ENCODE measurements at regions not wholly inside any gene's neighbourhood (a gene's known extent, or its start where the extent isn't known, plus 50 kb on each side); places are given as distances from the start of the nearest gene placed in this dataset.
A peak's percentile ranks its signal among the peaks of the same experiment; 100 is the strongest.

DNA sequence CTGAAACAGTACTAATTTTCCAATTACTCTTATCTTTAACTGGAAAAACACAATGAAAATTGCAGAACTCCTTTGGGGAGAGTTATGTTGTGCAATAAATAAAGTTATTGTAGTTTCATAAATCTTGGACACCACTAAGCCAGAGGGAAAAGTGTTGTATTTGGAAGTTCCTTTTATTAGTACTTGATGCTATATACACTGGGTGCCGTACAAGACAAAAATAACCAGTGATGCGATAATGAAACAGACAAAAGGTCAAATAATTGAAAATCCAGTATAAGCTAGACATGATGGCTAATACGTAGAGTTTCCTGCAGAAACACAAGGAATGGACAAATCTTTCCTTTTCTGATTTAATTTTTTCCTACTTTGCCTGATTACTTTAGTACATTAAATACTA is 541.1 kb downstream of the ETS1 start:
- DNase-seq = no peak

DNA sequence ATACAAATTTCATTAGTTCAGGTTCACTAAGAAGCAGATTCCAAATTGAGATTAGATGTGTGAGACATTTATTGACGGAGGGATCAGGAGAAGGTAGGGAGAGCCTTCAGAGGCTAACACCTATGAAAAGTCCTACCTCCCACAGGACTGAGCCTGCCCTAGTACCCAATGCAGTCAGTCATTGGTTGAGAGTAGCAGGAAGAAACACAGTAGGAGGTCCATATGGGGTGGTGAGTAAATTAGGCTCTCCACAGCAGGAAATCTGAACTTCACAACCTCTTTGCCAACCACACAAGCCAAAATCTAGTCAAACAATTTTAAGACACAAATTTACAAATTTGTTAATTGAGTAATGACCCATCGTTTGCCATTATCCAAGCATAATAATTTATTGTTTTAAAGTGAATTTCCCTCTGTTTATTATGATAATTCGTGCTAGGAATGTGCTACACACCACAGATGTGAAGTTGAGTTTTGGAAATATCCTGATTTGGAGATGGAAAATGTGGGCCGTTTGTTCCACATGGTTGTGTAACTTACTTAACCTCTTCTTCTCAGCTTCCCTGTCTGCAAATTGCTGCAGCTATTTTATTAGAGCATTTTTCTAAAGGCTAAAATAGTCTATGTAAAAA is 542.1 kb downstream of the ETS1 start:
- no peak for DNase-seq

DNA sequence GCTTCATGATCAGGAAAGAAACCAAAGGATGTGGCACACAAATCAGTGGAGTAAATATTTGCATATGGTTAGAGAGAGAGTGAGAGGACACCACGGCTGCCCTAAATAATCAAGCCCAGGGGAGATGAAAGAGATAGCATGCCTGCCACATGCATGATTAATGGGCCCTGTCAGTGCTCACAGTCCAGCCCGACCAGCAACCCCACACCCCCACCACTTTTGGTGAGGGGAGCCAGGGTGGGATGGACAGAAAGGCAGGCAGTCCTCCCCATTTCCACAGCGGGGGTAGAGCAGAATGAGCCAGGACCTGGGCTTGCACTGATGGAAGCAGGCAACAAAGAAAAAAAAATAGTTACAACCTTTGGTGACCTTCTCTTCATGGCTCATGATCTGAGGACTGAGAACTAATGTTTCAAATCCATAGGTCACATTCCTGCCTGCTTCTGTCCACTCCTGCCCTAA is 545.0 kb downstream of the ETS1 start:
- no peak for DNase-seq

DNA sequence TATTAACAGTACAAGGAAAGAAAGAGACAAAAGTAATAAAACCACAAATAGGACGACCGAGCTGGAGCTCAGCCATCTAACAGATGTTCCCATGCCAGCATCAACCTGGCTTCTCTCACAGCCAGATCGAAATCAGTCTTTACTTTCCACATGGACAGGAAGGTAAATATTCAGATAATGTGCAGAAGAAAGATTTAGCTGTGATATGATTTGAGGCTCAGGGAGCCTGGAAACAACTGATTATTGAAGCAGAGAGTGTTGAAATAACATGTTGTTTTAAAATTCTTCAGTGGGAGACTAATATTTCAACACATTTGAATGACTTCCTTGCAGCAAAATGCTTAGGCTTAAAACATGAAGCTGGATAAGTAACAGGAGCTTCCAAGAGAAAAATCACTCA is 546.8 kb downstream of the ETS1 start:
- DNase-seq = no peak

DNA sequence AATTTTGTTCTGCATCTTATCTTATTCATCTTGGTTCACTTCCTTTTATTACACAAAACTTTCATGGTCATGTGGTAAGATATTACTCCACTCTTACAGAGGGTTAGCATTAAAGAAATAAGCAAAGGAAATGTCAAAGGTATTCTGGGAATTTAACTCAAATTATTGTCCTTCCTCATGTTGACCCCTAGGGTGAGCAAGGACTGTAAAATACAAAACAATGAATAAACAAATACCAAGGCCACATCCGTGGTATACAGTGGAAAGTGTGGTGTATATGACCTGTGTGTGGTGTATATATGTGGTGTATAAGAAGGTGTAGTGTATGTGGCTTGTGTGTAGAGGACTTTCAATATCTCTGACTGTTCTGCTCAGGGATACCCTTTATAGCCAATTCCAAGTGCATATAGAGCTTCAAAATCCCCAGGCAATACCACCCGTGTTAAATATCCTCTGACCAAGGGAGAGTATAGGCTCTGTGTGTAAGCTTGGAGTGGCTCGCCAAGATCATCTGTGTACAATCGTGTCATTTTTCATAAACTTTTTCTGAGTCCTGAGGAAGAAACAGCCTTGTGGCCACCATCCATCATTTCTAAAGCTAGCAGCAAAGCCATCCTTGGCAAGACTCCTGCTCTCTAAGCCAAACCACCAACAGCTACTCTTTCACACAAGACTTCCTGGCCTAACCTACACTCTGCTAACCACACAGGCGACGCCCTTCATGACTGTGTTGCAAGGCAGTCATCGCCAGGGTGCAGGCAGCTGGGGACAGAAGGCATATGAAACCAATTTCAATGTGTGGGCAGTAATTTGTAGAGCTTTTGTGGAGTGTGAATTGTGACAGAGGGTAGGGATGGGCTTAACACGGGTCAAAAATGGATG is 548.0 kb downstream of the ETS1 start:
- no peak for DNase-seq

DNA sequence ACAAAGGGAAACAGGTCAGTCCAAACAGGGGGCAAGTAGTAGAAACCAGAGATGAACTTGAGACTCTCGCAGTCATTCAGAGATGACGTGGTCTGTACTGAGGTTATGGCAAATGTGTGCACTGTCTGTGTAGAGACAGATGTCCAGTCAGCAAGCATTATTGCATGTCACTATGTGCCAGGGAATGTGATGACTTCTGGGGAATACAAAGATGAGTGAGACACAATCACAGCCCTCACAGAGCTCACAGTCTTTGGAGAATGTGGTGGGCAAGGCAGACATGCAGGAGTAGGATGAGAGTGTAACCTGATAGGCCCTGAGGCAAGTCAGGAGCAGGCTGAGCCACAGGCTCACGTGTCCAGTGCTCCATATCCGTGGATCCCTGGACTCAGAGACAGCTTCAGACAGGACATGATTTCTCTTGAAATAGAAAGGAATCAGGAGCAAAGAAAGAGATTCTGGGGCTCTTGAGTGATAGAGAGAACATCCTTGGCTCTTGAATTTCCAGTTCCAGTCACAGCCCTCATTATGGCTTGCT is 550.7 kb downstream of the ETS1 start:
- no peak for DNase-seq

DNA sequence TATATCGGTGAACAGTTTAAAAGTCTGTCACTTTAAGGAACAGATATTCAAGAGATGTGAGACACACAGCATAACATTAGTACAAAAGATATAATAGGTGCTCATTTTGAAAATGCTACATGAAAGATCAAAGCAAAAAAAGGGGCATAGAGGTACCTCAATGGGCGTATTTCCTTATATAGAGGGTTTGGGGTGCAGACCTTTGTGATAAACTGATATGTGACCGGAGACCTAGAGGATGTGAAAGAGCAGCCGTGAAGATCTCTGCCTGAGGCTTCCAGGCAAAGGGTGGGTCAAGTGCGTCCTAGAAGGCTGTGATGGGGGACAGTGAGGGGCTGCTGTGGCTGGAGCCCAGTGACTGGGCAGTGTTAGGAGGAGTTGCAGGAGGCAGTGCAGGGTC is 551.4 kb downstream of the ETS1 start:
- no peak for DNase-seq

DNA sequence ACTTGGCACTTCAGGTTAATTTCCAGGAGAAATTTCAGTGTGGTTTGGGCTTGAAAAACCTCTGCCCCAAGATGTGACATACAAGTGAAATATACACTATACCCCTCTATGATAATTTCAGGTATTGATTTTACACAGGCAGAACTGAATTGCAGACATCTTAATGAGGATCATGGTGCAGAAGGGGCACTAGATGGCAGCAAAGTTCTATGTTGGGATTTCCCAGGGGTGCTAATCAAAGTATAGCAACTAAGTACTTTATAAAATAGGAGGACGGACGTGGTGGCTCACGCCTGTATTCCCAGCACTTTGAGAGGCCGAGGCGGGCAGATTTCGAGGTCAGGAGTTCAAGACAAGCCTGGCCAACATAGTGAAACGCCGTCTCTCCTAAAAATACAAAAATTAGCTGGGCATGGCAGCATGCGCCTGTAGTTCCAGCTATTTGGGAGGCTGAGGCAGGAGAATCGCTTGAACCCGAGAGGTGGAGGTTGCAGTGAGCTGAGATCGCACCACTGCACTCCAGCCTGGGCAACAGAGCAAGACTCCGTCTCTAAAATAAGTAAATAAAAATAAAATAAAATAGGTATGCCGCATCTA is 555.7 kb downstream of the ETS1 start:
- peak in 24 of 58 donors; percentile 1 to 43 (median 8) for DNase-seq

DNA sequence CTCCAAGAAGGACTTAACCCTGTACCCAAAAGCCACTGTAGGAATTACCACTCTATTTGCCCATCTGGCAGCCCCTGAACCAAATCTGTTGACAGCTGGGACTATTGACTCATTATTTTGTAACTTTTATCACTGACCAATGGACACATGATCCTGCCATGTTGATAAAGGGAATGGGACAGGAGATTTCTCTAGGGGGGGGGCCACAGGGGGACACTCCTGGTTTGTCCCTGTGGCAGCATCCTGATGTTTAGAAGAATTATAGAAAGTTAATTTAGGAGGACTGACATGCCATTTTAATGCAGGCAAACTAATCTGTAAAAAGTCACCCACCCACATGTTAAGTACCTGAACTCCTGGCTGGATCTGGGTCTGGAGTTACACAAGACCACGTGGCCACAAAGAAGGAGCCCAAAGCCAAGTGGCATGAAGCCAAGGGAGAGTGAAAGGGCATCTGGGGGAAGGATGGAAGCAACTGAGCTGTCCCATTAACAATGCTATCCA is 558.1 kb downstream of the ETS1 start:
- no peak for DNase-seq

DNA sequence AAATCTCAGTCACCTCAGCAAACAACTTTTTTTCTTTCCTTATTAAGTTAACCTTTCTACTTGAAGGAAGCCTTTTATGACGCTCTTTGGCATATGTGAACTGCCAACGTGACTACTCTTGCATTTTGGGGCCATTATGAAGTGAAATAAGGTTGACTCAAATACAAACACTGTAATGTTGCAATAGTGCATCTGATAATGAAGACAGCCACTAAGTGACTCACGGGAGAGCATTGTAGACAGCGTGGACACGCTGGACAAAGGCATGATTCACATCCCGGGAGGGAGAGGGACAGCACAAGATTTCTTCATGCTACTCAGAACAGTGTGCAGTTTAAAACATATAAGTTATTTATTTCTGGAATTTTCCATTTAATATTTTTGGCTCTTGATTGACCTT is 560.8 kb downstream of the ETS1 start:
- DNase-seq = no peak

DNA sequence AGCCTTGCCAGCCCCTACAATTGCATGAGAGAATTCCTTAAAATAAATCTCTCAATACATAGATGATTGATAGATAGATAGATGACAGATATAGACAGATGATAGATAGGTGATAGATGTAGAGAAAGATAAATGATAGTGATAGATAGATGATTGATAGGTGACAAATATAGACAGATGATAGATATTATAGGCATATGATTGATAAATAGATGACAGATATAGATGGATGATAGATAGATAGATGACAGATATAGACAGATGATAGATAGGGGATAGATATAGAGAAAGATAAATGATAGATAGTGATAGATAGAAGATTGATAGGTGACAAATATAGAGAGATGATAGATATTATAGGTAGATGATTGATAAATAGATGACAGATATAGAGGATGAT is 564.6 kb downstream of the ETS1 start:
- DNase-seq = no peak

DNA sequence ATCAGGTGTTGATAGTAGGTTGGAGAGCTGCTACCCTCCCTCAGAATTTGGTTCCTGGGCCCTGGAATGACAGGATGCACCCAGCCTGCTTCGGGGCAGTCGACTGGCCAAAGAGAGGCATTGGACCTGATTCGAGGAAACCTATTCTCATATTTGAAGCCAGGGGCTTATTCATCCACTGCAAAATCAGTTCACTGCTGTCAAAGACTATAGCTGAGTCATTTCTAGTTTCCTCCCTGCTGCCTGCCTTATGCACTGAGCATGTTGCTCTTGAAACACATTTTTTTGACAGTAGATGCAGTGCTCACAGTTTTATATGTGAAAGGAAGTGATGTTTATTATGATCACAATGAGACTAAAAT is 565.4 kb downstream of the ETS1 start:
- no peak for DNase-seq

DNA sequence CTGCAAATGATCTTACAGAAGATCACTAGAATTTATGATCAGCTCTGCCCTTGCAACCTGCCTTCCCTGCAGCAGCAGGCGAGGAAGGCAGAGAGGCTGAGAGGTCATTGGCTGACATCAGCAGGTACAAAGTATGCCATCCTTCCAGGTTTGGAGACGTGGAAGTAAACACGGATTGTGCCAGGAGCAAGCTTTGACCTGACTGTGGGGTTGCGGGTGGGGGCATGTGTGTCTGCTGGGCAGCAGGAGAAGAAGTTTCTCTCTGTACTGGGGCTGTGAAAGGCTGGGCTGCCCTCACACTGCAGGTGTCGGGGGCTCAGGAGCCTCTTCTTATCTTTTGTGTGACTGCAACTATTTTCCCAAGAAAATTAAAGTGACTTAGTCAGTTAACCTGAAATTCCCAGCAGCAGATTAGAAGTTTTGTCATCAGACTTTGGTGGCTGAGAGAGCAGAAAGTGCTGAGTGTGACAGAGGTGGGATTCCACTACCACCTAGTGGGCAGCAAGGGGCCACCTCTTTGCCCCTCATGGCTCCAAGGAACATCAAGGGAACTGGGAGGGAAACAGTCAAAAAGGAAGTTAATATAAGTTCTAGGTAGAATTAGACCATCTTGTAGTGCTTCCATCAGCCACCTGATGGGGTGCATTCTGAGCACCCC is 565.9 kb downstream of the ETS1 start:
- DNase-seq = peak in 1 of 58 donors; percentile 2

DNA sequence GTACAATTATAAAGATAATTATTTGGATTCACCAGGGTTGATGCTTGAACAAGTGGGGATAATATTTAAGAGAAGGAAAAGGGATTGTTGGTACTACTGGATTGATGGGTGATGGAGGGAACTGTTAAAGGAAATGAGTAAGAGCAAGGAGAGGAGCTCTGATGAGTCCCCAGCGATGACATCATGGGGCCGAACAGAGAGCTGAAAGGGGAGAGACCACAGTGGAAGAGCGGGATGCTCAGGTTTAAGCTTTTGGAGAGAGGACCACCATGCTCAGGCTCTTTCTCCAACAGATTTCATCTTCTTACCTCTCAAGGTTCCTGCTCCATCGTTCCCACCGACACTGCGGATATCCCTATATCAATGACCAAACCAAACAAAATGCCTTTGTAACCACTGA is 568.7 kb downstream of the ETS1 start:
- no peak for DNase-seq

DNA sequence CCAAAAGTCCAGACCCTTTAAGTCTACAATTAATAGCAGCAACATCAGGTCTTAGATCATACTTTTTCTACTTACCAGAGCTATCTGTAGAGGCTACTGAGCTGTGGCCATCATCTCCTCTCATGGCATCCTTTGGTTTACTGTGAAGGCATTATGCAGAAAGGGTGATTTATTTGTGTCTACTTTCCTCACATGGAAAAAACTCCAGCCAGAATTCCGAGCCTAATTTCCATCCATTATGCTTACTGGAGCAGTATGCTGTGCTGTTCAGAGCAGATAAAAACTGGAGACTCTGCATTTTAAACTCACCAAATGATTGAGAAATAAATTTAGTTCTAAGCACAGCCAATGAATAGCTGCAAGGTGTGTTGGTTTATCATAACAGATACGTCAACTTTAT is 581.8 kb downstream of the ETS1 start:
- DNase-seq = no peak

DNA sequence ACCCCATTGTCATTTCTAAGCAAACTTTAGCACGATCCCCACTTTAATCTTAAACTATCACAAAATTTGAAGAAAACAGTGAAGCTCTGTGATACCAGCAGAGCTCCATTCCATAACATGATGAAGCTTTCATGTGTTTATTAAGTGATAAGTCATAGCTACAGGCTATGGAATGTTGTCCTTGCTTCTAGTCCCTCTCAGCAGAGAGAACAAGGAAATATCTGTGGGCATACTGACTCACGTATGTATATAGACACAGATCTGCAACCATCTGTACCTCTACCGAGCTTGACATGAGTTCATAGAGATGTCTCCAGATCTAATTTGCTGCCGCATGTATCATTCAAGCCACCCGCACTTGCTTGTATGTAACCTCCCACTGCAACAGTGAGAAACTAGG is 588.9 kb downstream of the ETS1 start:
- no peak for DNase-seq

DNA sequence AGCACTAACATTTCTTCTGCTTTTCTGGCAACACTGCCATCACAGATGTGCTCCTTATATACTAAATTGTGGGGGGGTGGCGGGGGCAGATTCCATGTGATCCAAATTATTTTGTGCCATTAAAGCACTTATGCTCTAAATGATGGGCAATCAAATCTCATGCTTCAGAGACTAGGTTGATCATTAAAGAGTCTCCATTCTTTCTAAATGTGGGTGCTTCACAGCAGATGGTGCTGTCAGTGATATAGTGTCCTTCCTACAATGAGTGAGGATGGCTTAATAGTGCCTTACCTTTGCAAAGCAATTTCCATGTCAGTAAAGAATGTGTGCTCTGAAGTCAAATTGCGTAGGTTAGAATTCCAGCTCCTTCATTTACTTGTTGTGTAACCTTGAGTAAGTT is 589.8 kb downstream of the ETS1 start:
- no peak for DNase-seq

DNA sequence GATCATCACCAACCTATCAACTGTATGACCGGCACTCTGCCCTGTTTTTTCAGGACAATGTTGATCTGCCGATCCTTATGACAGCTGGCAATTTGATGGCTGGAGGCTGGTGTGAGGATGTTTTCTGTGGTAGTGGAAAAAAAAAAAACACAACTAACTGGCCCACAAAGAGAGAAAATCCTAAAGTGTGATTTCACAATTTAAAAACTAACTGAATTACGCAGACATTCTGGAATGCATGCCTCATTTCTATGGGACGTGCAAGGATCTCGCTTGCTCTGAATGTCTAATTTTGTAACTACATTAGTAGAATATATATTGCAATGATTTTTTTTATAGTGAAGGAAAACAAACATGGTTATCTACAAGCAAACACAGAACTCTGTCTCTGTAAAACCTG is 590.5 kb downstream of the ETS1 start:
- DNase-seq = no peak

DNA sequence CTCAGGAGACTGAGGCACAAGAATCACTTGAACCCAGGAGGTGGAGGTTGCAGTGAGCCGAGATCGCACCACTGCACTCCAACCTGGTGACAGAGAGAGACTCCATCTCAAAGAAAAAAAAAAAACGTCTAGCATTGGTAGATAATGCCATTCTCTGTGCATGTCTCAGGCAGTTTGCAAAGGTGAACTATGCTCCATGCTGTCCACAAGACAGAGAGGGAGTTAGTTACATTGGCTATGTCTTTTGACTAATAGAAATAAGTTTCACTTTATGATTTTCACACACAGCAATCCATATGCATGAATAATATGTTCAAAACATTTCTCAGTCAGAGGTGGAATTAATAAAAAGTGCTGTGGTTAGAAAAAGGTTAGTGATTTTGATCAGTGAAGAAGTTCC is 591.4 kb downstream of the ETS1 start:
- DNase-seq = no peak

DNA sequence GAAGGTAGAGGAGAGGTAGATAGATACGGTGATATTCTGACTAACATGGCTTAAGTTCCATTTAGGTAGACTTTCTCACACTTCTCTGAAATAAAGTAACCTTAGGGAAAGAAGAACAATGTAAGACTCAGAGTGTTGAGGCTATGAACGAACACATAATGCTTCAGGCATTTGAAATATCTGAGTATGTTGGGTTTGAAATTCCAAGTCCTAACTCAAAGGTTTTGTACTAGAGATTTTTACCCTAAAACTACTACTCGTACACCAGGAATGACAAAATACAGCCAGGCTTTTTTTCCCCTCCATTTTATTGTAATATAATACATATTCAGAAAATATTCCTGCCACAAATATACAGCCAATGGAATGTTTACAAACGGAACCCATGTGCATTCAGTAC is 592.6 kb downstream of the ETS1 start:
- DNase-seq = no peak

DNA sequence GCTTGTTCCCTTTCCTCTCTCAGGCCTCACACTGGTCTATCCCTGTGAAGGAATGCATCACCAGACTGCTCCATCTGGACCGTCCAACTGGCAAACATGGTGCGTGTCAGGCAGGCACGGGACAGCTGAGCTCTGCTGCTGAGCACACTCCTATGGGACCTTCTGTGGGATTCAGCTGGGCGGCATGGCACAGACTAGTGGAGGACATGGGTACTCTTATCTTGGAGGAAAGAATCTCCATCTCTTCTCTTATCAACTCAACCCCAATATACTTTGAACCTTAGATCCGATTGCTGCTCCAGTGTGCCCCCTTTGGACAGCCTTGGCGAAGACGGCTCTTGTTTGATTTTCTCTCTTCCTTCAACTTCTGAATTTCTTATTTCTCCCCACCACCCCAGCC is 593.6 kb downstream of the ETS1 start:
- no peak for DNase-seq

DNA sequence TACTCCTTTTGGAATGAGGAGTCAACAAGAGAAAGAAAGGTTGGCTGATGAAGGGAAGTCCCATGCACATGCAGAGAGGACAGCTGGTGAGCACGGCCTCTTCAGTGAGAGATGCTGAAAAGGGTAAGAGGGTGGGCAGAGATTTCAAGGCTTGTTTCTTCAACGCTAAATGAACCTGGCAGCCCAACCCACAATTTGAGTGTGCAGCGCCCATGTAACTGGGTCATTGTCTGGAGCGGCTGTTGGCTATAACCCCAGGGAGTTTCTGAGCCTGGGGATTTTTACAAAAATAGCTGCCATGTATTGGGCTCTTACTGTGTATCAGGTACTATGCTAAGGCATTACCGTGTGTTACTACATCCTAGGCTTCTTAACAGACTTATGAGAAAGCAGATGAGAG is 594.1 kb downstream of the ETS1 start:
- DNase-seq = no peak
